ENCODE measurements at regions not wholly inside any gene's neighbourhood (a gene's known extent, or its start where the extent isn't known, plus 50 kb on each side); places are given as distances from the start of the nearest gene placed in this dataset.

DNA sequence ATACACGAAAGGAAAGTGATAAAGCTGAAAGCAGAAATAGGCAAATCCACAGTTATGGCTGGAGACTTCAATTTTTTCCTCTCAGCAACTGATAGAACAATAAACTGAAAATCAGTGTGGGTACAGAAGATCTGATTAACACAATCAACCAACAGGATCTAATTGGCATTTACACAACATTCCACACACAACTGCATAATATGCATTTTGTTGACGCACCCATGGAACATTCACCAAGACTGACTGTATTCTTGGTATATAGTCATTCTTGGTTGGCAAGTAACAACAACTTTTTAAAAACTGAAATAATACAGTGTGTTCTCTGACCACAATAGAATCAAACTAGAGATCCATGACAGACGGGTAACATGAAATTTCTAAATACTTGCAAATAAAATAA lies 218.7 kb upstream of the S1PR3 start:
- ChIA-PET CTCF (interaction anchor here (1.2 kb wide), 1 partner anchor 18 kb away, joined by 3 read pairs; no protein-coding TSS in a partner anchor), POLR2A (no interaction called here)
- no peak for DNase-seq (ENCODE audit: low read depth, low spot score)
- TF ChIP-seq CTCF (IDR thresholded peaks at IDR 0.05; ENCODE audit: insufficient read depth, low read length, missing control alignments): no peak
- H3K4me3 ChIP-seq (ENCODE audit: low read depth, low read length): no peak overlapping the region

GRCh38 chr9:88773126-88773525 lies 218.1 kb upstream of the S1PR3 start:
- H3K4me3 ChIP-seq (ENCODE audit: low read depth, low read length): no peak overlapping the region
- DNase-seq (ENCODE audit: low read depth, low spot score): no peak
- TF ChIP-seq CTCF (IDR thresholded peaks at IDR 0.05; ENCODE audit: insufficient read depth, low read length, missing control alignments): no peak
- ChIA-PET POLR2A (no interaction called here), CTCF (no interaction called here)

- H3K4me3 ChIP-seq (ENCODE audit: low read depth, low read length): no peak overlapping the region
- ChIA-PET CTCF (interaction anchor here (1.9 kb wide), 1 partner anchor 26 kb away, joined by 4 read pairs; no protein-coding TSS in a partner anchor), POLR2A (no interaction called here)
- DNase-seq (ENCODE audit: low read depth, low spot score): no peak
- peak; percentile 19 for TF ChIP-seq CTCF (IDR thresholded peaks at IDR 0.05; ENCODE audit: insufficient read depth, low read length, missing control alignments)
These were observed 217.5 kb upstream of the S1PR3 start for GRCh38 chr9:88773627-88774244.

DNA sequence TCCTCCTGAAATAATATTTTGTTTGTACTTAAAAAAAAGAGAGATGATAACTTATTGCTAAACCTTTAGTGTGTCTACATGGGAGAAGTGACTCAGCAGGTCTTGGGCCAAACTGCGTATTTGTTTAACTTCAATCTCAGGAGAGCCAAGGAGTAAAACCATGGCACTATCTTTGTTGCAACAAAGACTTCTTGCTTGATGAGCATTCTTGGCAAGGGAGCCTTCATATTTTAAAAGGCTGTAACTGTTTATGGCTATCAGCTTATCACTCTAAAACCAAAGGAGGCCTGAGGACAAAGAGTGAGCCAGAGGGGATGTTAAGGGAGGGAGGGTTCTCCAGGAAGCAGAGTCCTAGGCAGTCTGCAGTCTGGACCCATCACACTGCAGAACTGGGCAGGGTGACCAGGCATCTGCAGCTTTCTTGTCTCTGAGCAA lies 216.2 kb upstream of the S1PR3 start:
- H3K4me3 ChIP-seq (ENCODE audit: low read depth, low read length): no peak overlapping the region
- TF ChIP-seq CTCF (IDR thresholded peaks at IDR 0.05; ENCODE audit: insufficient read depth, low read length, missing control alignments): no peak
- DNase-seq (ENCODE audit: low read depth, low spot score): peak; percentile 84
- CTCF ChIA-PET: interaction anchor here (1.9 kb wide), 1 partner anchor 27 kb away, joined by 4 read pairs; no protein-coding TSS in a partner anchor
- POLR2A ChIA-PET: no interaction called here

DNA sequence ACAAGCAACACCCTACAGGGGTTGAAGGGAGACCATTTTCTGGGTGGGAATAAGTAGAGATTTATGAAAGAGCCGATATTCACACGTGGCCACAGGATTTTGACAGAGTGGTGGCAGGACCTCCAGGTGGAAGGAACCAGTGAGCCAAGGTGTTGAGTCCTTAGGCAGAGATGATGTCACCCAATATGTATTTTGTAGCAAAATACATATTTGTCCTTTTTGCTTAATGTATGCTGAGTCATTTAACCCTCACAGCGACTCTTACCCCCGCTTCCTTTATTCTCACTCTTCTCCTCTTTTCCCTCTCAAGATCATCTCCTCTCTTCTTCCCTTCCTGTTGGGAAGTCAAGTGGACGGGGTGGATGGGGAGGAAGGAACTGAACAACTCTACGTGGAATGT lies 215.7 kb upstream of the S1PR3 start:
- no peak for DNase-seq (ENCODE audit: low read depth, low spot score)
- TF ChIP-seq CTCF (IDR thresholded peaks at IDR 0.05; ENCODE audit: insufficient read depth, low read length, missing control alignments): no peak
- POLR2A ChIA-PET: no interaction called here
- CTCF ChIA-PET: interaction anchor here (1.9 kb wide), 1 partner anchor 28 kb away, joined by 4 read pairs; no protein-coding TSS in a partner anchor
- no peak overlapping the region for H3K4me3 ChIP-seq (ENCODE audit: low read depth, low read length)

DNA sequence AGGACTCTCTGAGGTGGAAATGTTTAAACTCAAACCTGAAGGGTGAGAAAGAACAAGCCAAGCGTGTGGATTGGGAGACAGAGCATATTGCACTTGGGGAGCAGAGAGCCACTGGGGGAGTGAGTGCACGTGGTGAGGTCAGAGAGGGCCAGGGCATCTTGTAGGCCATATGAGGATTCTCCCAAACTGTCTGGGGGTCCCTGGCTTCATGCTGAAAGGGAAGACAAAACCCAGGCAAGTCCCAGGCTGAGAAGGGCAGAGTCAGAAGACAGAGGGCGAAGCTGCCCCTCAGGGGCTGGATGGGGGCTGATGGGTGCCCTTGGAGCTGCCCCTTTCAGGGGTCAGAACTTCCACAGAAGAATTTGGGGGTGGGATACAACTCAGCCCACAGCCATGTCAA lies 215.3 kb upstream of the S1PR3 start:
- TF ChIP-seq CTCF (IDR thresholded peaks at IDR 0.05; ENCODE audit: insufficient read depth, low read length, missing control alignments): no peak
- ChIA-PET CTCF (no interaction called here), POLR2A (no interaction called here)
- DNase-seq (ENCODE audit: low read depth, low spot score): no peak
- no peak overlapping the region for H3K4me3 ChIP-seq (ENCODE audit: low read depth, low read length)

Data from AG04449 (cell line).